Activated CD4-positive, alpha-beta T cell treated with anti-CD3 and anti-CD28 coated beads for 36 hours (primary cell): ENCODE measurements at regions not wholly inside any gene's neighbourhood (a gene's known extent, or its start where the extent isn't known, plus 50 kb on each side); places are given as distances from the start of the nearest gene placed in this dataset.

Experiments
- ATAC-seq: fragments of 200-7000 bp; cut with Tn5 transposase; one replicate; pipeline ENCODE4 v1.10.0; 2021; ENCODE audit warnings: mild to moderate bottlenecking, moderate library complexity
- CTCF ChIA-PET: fragments of 350-600 bp; sonication (Branson Sonifier 250); formaldehyde crosslinking; loops from one replicate; lab custom pipeline; 2021; ENCODE audit warnings: antibody characterized with exemption; lab: Charles Lee
- POLR2A ChIA-PET: fragments of 350-600 bp; sonication (Branson Sonifier 250); formaldehyde crosslinking; loops from one replicate; lab custom pipeline; 2021; ENCODE audit warnings: antibody characterized with exemption, inconsistent platforms; lab: Charles Lee
- DNase-seq: peaks from one replicate; pipeline ENCODE4 v3.0.0-alpha.2; 2020
- H3K27ac Mint-ChIP-seq: one replicate; pipeline ENCODE4 v1.8.0; 2021; ENCODE audit warnings: mixed read lengths
- H3K27me3 Mint-ChIP-seq: one replicate; pipeline ENCODE4 v1.8.0; 2021; ENCODE audit warnings: mixed read lengths
- H3K36me3 Mint-ChIP-seq: one replicate; pipeline ENCODE4 v1.8.0; 2021; ENCODE audit warnings: low read depth, mixed read lengths
- H3K4me1 Mint-ChIP-seq: one replicate; pipeline ENCODE4 v1.8.0; 2021; ENCODE audit warnings: mixed read lengths
- H3K4me3 Mint-ChIP-seq: one replicate; pipeline ENCODE4 v1.8.0; 2021; ENCODE audit warnings: mild to moderate bottlenecking, moderate library complexity, mixed read lengths
- H3K9me3 Mint-ChIP-seq: one replicate; pipeline ENCODE4 v1.8.0; 2021; ENCODE audit warnings: low read depth, mixed read lengths
- intact Hi-C, 2 experiments: fragments of 100-400 bp; cut with DNase I in 1 of 2; cut with micrococcal nuclease in 1 of 2; formaldehyde crosslinking; loops; one replicate each; pipeline versions ENCODE4 v1.14.2 to v1.15.1; 2022 to 2024; cut with DNase I, micrococcal nuclease

DNA sequence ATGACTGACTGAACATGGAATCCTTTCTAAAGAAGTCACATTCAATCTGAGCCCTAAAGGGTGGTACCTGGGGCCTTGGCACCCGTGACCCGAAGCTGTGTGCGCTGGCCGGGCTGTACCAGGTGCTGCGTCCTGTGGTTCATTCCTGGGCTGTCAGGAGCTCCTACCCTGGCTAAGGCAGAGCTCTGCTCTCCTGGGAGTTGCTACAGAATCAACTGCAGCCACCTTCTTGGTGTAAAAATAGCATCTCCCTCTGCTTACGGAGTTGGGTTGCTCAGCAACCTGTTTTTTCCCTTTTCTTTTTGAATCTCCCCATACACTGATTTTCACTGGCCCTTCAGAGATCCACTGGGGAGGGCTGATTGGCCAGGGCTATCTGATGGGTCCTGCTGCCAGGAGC, 236.6 kb upstream of the PDE10A start:
- no peak overlapping the region for H3K4me3 Mint-ChIP-seq
- intact Hi-C loops = no loop called here
- ATAC-seq (no peak), DNase-seq (no peak)
- H3K27ac Mint-ChIP-seq = no peak overlapping the region
- H3K4me1 Mint-ChIP-seq = no peaks in the 10 kb centered on the region
- no peaks in the 10 kb centered on the region for H3K9me3 Mint-ChIP-seq
- CTCF ChIA-PET = no interaction called here
- H3K36me3 Mint-ChIP-seq = no peaks in the 10 kb centered on the region
- H3K27me3 Mint-ChIP-seq = peaks cover 9% of the 10 kb centered on the region
- POLR2A ChIA-PET = no interaction called here

DNA sequence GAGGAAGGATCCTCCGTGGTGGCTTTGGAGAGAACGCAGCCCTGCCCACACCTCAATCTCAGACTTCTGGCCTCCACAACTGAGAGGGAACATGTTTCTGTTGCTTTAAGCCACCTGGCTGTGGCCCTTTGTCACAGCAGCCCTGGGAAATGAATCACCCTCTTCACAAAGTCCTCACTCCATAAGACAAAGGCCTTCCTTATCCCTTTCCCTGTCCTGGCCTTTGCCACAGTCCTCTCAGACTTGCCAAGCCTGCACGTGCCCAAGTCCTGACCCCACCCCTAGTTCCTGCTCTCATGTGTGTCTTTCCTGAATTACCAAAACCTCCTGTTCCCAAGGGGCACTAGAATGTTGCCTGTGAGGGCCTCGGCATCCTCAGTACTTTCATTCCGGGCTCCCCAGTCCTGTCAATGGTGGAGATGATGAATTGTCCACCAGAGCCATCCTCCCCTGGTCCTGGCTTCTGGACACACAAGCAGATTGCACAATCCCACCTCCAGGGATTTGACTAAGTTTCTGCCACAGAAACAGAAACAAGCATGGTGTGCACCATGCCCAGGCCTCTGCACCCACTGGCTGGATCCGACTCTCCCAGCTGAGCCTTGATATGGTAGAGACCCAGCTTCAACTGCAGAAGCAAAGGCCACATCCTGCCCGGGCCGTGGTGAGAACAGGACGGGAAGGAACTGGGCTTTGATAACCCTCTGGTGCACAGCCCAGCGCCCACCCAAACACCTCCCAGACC, 232.6 kb upstream of the PDE10A start:
- Mint-ChIP-seq H3K4me1 (no peaks in the 10 kb centered on the region), H3K27me3 (peaks cover 4% of the 10 kb centered on the region), H3K4me3 (no peak overlapping the region), H3K27ac (no peak overlapping the region), H3K36me3 (no peaks in the 10 kb centered on the region), H3K9me3 (no peaks in the 10 kb centered on the region)
- DNase-seq = no peak
- no peak for ATAC-seq
- CTCF ChIA-PET = interaction anchor here (0.6 kb wide), 1 partner anchor 45 kb away, joined by 4 read pairs; no protein-coding TSS in a partner anchor
- intact Hi-C loops = no loop called here
- POLR2A ChIA-PET = no interaction called here

DNA sequence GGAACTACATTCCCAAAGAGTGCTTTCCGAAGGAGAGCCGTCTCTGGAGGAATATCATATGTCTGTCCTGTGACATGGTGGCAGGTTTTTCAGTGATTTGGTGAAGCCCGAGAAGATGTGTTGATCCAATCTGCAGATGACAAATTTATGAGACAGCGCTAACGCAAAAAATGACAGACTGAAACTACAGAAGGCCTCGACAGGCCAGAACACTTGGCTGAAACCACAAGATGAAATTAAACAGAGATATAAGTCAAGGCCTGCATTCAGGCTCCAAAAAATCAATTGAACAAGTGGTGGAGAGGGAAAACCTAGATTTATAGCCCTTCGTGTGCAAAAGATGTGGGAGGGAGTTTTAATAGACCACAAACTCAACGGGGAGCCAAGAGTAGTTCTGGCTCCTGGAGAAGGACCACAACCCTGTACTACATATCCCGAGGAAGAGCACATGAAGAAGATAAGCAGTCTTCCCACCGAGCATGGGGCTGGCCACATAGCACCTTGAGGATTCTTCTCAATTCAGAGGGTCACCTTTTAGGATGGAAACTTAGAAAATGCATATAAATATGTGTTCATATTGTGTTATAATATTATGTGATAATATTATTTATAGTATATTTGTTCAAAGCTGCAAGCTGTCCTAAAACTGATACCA, 231.3 kb upstream of the PDE10A start:
- Mint-ChIP-seq H3K4me3 (no peak overlapping the region), H3K4me1 (no peaks in the 10 kb centered on the region), H3K27me3 (peaks cover 4% of the 10 kb centered on the region), H3K9me3 (no peaks in the 10 kb centered on the region), H3K27ac (no peak overlapping the region), H3K36me3 (no peaks in the 10 kb centered on the region)
- intact Hi-C loops = no loop called here
- ATAC-seq (no peak), DNase-seq (no peak)
- CTCF ChIA-PET = no interaction called here
- POLR2A ChIA-PET = no interaction called here

DNA sequence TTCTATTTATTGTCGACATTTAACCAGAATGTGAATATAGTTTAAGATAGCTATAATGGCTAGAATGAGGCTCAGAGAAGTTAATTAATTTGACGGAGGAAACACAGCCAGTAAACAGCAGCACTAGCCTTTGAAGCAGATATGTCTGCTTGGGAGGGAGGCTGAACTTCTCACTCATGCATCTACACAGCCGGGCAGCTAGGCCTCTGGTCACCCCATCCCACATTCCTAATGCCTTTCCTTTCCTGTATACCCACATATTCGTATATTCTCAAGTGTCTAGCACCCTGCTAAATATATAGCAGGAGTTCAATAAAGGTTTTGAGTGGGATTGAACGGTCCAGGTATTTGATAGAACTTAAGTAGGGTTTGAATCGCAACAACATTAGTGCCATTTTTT, 230.4 kb upstream of the PDE10A start:
- Mint-ChIP-seq H3K4me3 (no peak overlapping the region), H3K4me1 (no peaks in the 10 kb centered on the region), H3K27ac (no peak overlapping the region), H3K9me3 (no peaks in the 10 kb centered on the region), H3K36me3 (no peaks in the 10 kb centered on the region), H3K27me3 (peaks cover 8% of the 10 kb centered on the region)
- no peak for DNase-seq
- ChIA-PET POLR2A (no interaction called here), CTCF (interaction anchor here (0.7 kb wide), 1 partner anchor 43 kb away, joined by 3 read pairs; no protein-coding TSS in a partner anchor)
- intact Hi-C loops = no loop called here
- no peak for ATAC-seq

DNA sequence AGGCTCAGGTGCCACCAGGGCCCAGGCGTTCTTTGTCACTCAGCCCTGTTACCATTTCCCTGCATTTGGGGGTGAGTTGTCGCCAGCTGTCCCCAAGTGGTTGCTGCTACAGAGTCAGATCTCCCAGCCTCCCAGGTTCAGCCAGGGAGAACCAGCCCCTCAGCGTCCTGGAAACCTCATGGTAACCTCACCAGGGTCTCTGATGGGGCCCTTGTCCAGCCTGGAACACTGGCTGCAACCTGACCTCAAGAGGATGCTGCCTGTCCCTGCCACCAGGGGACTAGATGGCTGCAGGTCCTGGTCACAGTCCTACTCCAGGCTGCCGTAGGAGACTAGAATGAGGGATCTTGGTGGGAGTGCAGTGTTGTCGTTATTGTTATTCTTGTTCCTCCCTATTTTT, 228.3 kb upstream of the PDE10A start:
- ChIA-PET CTCF (interaction anchor here (1.0 to 1.2 kb wide), 2 partner anchors 205 to 215 kb away, joined by 4 to 5 read pairs; no protein-coding TSS in a partner anchor), POLR2A (no interaction called here)
- H3K36me3 Mint-ChIP-seq = no peaks in the 10 kb centered on the region
- intact Hi-C loops = no loop called here
- peaks cover 8% of the 10 kb centered on the region for H3K27me3 Mint-ChIP-seq
- DNase-seq (no peak), ATAC-seq (no peak)
- H3K4me1 Mint-ChIP-seq = no peaks in the 10 kb centered on the region
- H3K9me3 Mint-ChIP-seq = peaks cover 3% of the 10 kb centered on the region
- H3K4me3 Mint-ChIP-seq = no peak overlapping the region
- H3K27ac Mint-ChIP-seq = no peak overlapping the region

DNA sequence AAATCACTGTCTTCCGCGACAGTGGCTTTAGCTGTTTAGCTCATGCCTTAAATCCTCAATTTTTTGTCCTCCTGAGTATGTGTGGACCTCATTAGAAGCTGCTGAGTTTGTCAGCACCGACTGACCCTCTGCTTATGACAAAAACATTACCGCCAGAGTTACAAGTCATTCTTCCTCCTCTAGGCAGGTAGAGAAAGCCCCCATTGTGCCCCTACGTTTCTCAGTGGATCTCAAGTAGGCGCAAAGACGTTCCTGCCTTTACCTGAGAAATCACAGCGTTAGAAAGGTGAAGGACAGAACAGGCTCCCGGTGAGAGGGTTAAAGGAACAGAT, 227.3 kb upstream of the PDE10A start:
- ChIA-PET POLR2A (interaction anchor here (0.6 kb wide), 1 partner anchor 880 kb away, joined by 3 read pairs; no protein-coding TSS in a partner anchor), CTCF (interaction anchor here (0.7 to 1.3 kb wide), 3 partner anchors 206 to 232 kb away, joined by 3 to 4 read pairs (median 3); no protein-coding TSS in a partner anchor)
- Mint-ChIP-seq H3K27ac (no peak overlapping the region), H3K27me3 (peaks cover 8% of the 10 kb centered on the region), H3K4me3 (no peak overlapping the region), H3K4me1 (no peaks in the 10 kb centered on the region), H3K9me3 (peaks cover 3% of the 10 kb centered on the region), H3K36me3 (no peaks in the 10 kb centered on the region)
- no peak for DNase-seq
- intact Hi-C loops = no loop called here
- ATAC-seq = no peak

DNA sequence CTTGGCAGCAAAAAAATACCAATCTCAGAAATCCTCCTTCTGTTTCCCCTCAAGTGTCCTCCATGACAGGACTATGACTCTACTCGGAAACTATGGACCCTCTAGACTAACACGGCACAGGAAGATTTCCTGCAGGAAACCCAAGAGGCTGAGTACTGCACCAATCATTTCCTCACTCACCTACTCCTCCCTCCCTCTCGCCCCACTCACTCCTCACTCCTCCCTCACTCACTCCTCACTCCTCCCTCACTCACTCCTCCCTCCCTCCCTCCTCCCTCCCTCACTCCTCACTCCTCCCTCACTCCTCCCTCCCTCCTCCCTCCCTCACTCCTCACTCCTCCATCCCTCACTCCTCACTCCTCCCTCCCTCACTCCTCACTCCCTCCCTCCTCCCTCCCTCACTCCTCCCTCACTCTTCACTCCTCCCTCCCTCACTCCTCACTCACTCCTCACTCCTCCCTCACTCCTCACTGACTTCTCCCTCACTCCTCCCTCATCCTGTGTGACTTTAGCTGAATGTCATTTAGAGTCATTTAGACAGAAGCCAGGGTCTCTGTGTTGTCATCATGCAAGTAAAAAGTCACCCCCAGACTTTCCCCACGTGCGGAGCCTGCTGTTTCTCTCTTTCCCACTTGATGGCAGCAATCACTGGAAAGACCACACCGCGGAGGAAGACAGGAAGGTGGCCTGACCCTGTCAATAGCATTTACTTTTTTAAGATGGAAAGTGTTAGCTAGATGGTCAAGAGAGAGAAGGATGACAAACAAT, 226.8 kb upstream of the PDE10A start:
- Mint-ChIP-seq H3K36me3 (no peaks in the 10 kb centered on the region), H3K27ac (no peak overlapping the region), H3K9me3 (peaks cover 3% of the 10 kb centered on the region), H3K27me3 (peaks cover 10% of the 10 kb centered on the region), H3K4me3 (no peak overlapping the region), H3K4me1 (peaks cover 4% of the 10 kb centered on the region)
- POLR2A ChIA-PET = interaction anchor here (0.6 kb wide), 1 partner anchor 880 kb away, joined by 3 read pairs; no protein-coding TSS in a partner anchor
- ATAC-seq = peak; percentile 36
- peak; percentile 42 for DNase-seq
- intact Hi-C loops = loop anchor here in 1 of 2 experiments (10.0 kb wide), 1 partner anchor 515 kb away; no protein-coding TSS in a partner anchor
- CTCF ChIA-PET = interaction anchor here (0.7 to 1.3 kb wide), 4 partner anchors 207 to 233 kb away, joined by 3 to 4 read pairs (median 3); no protein-coding TSS in a partner anchor

DNA sequence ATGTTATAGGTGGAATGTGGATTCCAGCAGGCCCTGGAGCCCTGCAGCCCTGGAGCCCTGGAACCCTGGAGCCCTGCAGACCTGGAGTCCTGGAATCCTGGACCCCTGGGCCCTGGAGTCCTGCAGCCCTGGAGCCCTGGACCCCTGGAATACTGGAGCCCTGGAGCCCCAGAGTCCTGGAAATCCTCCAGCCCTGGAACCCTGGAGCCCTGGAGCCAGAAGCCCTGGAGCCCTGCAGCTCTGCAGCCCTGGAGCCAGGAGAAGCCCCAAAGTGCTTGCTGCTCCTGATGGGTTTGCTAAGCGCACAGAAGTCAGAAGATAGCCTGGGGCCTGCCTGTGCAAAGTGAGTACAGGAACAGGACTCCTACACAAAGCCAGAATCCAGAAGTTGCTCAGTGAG, 223.1 kb upstream of the PDE10A start:
- ATAC-seq (no peak), DNase-seq (no peak)
- Mint-ChIP-seq H3K36me3 (no peaks in the 10 kb centered on the region), H3K27me3 (peaks cover 9% of the 10 kb centered on the region), H3K4me1 (peaks cover 7% of the 10 kb centered on the region), H3K9me3 (peaks cover 3% of the 10 kb centered on the region), H3K4me3 (no peak overlapping the region), H3K27ac (no peak overlapping the region)
- intact Hi-C loops = loop anchor here in 1 of 2 experiments (10.0 kb wide), 1 partner anchor 519 kb away; no protein-coding TSS in a partner anchor
- POLR2A ChIA-PET = no interaction called here
- CTCF ChIA-PET = interaction anchor here (0.8 to 2.4 kb wide), 3 partner anchors 12 to 220 kb away, joined by 3 to 14 read pairs (median 3); no protein-coding TSS in a partner anchor

DNA sequence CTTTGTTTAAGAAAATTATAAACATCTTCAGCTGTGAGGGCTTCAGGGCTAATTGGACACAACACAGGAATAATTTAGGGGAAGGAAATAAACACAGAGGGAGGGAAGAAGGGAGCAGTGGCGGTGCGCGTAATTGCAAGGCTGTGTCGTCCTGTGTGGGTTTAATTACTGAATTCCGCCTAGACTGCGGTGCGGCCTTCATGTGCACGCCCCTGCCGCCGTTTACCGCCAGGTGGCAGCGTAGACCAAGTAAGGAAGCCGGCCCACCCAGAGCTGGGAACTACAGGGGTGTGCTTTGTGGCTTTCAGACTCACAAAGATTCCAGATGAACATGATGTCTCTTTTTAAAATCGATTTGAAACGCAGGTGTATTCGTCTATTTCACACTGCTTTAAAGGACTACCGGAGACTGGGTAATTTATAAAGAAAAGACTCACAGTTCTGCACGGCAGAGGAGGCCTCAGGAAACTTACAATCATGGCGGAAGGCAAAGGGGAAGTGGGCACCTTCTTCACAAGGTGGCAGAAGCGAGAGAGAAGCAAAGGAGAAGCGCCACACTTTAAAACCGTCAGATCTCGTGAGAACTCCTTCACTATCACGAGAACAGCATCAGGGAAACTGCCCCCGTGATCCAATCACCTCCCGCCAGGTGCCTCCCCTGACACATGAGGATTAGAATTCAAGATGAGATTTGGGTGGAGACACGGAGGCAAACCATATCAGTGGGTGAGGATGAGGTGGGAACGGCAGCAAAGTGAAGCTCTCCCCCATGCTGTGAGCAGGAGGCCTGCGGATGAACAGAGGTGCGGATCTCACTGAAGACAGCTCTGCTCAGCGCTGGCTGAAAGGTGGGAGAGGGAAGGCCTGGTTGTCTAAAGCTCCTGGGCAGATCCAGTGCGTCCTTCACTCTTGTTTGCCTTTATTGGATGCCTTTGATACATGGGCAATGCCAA, 222.0 kb upstream of the PDE10A start:
- Mint-ChIP-seq H3K4me3 (no peak overlapping the region), H3K9me3 (peaks cover 5% of the 10 kb centered on the region), H3K27ac (no peak overlapping the region), H3K27me3 (peaks cover 9% of the 10 kb centered on the region), H3K36me3 (no peaks in the 10 kb centered on the region), H3K4me1 (peaks cover 7% of the 10 kb centered on the region)
- ChIA-PET CTCF (interaction anchor here (0.5 to 2.4 kb wide), 7 partner anchors 9 to 221 kb away, joined by 3 to 14 read pairs (median 3); no protein-coding TSS in a partner anchor), POLR2A (no interaction called here)
- DNase-seq = peak; percentile 85
- intact Hi-C loops = loop anchor here (1.0 to 10.0 kb wide), 5 partner anchors 213 to 520 kb away; no protein-coding TSS in a partner anchor
- peak; percentile 97 for ATAC-seq

DNA sequence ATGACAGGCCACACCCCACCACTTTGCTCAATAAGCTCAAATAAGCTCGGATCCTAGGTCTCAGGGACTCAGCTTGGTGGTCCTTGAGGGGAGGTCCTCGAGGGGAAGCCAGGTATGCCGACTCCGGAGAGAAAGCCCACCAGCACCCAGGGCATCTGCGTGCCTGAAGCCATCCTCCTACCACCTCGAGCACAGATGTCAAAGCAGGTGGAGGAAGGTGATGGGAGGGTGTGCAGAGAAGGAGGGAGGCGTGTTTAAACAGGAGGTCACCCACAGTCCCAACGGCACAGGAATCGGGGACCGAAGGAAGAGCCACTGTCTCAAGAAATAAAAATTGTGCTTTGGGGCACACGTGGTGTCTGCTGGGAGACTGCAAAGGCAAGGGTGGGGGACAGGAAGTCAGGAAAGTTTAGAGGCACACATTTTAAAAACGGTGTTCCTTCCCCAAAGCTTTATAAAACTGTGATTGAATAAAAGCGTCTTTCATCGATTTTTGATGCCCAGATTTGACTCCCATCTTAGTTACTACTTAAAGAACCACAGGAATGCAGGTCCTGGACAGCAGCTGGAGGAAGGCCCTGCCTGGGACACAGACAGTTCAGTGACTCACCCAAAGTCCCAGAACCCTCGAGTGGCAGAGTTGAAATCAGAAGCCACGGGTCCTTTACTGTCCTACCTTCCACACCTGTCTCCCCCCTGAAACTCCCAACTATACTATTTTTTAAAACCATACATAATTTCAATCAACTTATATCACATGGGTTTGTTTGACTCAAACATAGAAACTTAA, 221.0 kb upstream of the PDE10A start:
- H3K9me3 Mint-ChIP-seq = peaks cover 5% of the 10 kb centered on the region
- peaks cover 7% of the 10 kb centered on the region for H3K4me1 Mint-ChIP-seq
- DNase-seq (no peak), ATAC-seq (no peak)
- no peak overlapping the region for H3K27ac Mint-ChIP-seq
- intact Hi-C loops = loop anchor here (2.0 to 10.0 kb wide), 3 partner anchors 215 to 521 kb away; no protein-coding TSS in a partner anchor
- H3K36me3 Mint-ChIP-seq = no peaks in the 10 kb centered on the region
- ChIA-PET POLR2A (no interaction called here), CTCF (interaction anchor here (0.7 to 2.4 kb wide), 6 partner anchors 8 to 803 kb away, joined by 3 to 14 read pairs (median 3); no protein-coding TSS in a partner anchor)
- no peak overlapping the region for H3K4me3 Mint-ChIP-seq
- H3K27me3 Mint-ChIP-seq = peaks cover 6% of the 10 kb centered on the region
